ENCODE measurements at regions not wholly inside any gene's neighbourhood (a gene's known extent, or its start where the extent isn't known, plus 50 kb on each side); places are given as distances from the start of the nearest gene placed in this dataset.
"Not testable (repeated sequence)": the region's sequence is repeated elsewhere in the genome, so short reads cannot be mapped to it uniquely, and the experiment has no call there.

DNA sequence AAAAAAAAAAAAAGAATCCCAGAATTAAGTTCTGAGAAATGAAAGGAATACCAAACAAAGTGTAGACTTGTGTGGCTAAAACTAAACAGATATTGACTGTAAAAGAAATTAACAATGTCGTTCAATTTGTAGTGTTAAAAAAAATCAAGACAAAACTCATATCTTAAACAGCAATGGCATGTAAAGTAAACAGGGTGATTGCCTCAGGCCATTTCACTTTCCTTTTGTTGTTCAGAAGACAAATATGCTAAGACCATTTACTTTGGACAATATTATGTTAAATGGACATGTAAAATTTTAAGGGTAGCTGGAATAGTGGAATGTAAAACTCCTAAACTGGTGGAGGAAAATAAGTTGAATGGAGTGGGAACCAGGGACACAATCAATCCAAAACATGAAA is 139.1 kb downstream of the RTP4 start:
- Histone ChIP-seq H3K4me1 (ENCODE audit: insufficient read depth, insufficient read length) (no peaks in the 10 kb centered on the region), H3K27me3 (ENCODE audit: insufficient read depth, insufficient read length) (no peaks in the 10 kb centered on the region), H3K36me3 (ENCODE audit: insufficient read depth, insufficient read length, low read length) (no peaks in the 10 kb centered on the region), H3K4me3 (ENCODE audit: insufficient read length, low read depth) (no peak overlapping the region), H3K9ac (ENCODE audit: insufficient read length, low read depth) (no peak overlapping the region), H3K9me3 (ENCODE audit: insufficient read depth, low read length) (peaks cover 7% of the 10 kb centered on the region)
- TF ChIP-seq YY1 (IDR thresholded peaks at IDR 0.05; ENCODE audit: insufficient read depth, insufficient read length) (no peak), ZNF274 (IDR thresholded peaks at IDR 0.05; ENCODE audit: low read depth, low read length) (no peak), SUZ12 (IDR thresholded peaks at IDR 0.05; ENCODE audit: extremely low read depth, insufficient read depth, insufficient read length) (no peak)
- DNase-seq (ENCODE audit: low read depth, low spot score): no peak

GRCh38 chr3:187504435-187504834 is 136.2 kb downstream of the RTP4 start:
- Histone ChIP-seq H3K9me3 (ENCODE audit: insufficient read depth, low read length) (no peaks in the 10 kb centered on the region), H3K36me3 (ENCODE audit: insufficient read depth, insufficient read length, low read length) (no peaks in the 10 kb centered on the region), H3K27me3 (ENCODE audit: insufficient read depth, insufficient read length) (no peaks in the 10 kb centered on the region), H3K4me3 (ENCODE audit: insufficient read length, low read depth) (no peak overlapping the region), H3K9ac (ENCODE audit: insufficient read length, low read depth) (no peak overlapping the region), H3K4me1 (ENCODE audit: insufficient read depth, insufficient read length) (no peaks in the 10 kb centered on the region)
- TF ChIP-seq ZNF274 (IDR thresholded peaks at IDR 0.05; ENCODE audit: low read depth, low read length) (no peak), YY1 (IDR thresholded peaks at IDR 0.05; ENCODE audit: insufficient read depth, insufficient read length) (no peak)
- no peak for DNase-seq (ENCODE audit: low read depth, low spot score)

DNA sequence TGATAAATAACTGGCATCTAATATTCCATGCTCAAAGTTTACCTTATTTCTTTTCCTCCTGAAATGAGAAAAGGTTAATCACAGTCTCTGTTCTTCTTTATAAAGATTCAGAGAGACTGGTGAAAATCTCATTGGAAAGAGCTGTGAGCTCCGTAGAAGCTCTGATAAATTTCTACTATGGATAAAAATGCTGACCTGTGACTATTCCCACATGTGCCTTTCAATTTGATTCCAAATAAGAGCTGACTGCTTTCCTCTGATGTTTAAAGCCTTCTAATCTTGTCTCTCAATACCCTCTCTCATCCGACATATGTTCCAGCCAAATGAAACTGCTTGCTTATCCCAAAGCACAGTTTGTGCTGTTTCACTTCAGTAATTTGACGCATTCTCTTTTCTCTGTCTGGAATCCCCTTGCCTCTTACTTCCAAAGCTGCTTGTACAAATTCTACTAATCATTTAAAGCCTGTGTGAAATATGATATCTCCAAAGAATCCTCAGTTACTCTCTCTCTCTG is 130.1 kb downstream of the RTP4 start:
- Histone ChIP-seq H3K4me3 (ENCODE audit: insufficient read length, low read depth) (no peak overlapping the region), H3K9me3 (ENCODE audit: insufficient read depth, low read length) (peaks cover 13% of the 10 kb centered on the region), H3K36me3 (ENCODE audit: insufficient read depth, insufficient read length, low read length) (no peaks in the 10 kb centered on the region), H3K9ac (ENCODE audit: insufficient read length, low read depth) (no peak overlapping the region), H3K27me3 (ENCODE audit: insufficient read depth, insufficient read length) (no peaks in the 10 kb centered on the region), H3K4me1 (ENCODE audit: insufficient read depth, insufficient read length) (no peaks in the 10 kb centered on the region)
- TF ChIP-seq SUZ12 (IDR thresholded peaks at IDR 0.05; ENCODE audit: extremely low read depth, insufficient read depth, insufficient read length) (no peak), ZNF274 (IDR thresholded peaks at IDR 0.05; ENCODE audit: low read depth, low read length) (no peak)
- DNase-seq (ENCODE audit: low read depth, low spot score): no peak

DNA sequence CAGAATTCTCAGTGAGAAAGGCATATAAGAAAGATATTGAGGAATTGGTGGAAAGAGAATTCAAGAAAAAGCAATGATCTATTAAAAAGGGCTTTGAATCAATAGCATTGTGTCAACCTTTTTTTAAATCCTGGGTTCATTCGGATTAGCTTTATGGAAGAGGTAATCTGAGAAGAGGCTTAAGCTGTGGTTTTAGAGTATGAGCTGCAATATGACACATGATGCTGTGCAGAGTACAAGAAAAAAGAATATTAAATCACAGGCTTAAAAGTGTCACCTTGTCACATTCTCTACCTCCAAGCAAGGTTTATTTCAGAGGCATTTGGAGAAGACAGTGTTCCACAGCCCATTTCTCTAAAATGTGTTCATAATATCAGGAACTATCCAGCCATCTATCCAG is 128.9 kb downstream of the RTP4 start:
- Histone ChIP-seq H3K4me3 (ENCODE audit: insufficient read length, low read depth) (no peak overlapping the region), H3K4me1 (ENCODE audit: insufficient read depth, insufficient read length) (no peaks in the 10 kb centered on the region)
- no peak for TF ChIP-seq SUZ12 (IDR thresholded peaks at IDR 0.05; ENCODE audit: extremely low read depth, insufficient read depth, insufficient read length)
- no peak for TF ChIP-seq ZNF274 (IDR thresholded peaks at IDR 0.05; ENCODE audit: low read depth, low read length)
- TF ChIP-seq YY1 (IDR thresholded peaks at IDR 0.05; ENCODE audit: insufficient read depth, insufficient read length): no peak

DNA sequence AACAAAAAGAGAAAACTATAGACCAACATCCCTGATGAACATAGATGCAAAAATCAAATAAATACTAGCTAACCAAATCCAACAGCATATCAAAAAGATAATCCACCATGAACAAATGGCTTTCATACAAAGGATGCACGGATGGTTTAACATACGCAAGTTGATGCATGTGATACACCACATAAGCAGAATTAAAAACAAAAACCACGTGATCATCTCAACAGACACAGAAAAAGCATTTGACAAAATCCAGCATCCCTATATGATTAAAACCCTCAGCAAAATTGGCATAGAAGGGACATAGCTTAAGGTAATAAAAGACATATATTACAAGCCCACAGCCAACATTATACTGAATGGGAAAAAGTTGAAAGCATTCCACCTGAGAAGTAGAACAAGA is 125.9 kb downstream of the RTP4 start:
- not testable (repeated sequence) for H3K27me3 ChIP-seq (ENCODE audit: insufficient read depth, insufficient read length); H3K4me3 ChIP-seq (ENCODE audit: insufficient read length, low read depth); DNase-seq (ENCODE audit: low read depth, low spot score); H3K36me3 ChIP-seq (ENCODE audit: insufficient read depth, insufficient read length, low read length); H3K9ac ChIP-seq (ENCODE audit: insufficient read length, low read depth); H3K4me1 ChIP-seq (ENCODE audit: insufficient read depth, insufficient read length)
- H3K9me3 ChIP-seq (ENCODE audit: insufficient read depth, low read length): peaks cover 34% of the 10 kb centered on the region

More for the DNA sequence above, 128.9 kb downstream of the RTP4 start:
- H3K9ac ChIP-seq (ENCODE audit: insufficient read length, low read depth): no peak overlapping the region
- no peaks in the 10 kb centered on the region for H3K36me3 ChIP-seq (ENCODE audit: insufficient read depth, insufficient read length, low read length)
- H3K9me3 ChIP-seq (ENCODE audit: insufficient read depth, low read length): peaks cover 17% of the 10 kb centered on the region
- no peak for DNase-seq (ENCODE audit: low read depth, low spot score)
- no peaks in the 10 kb centered on the region for H3K27me3 ChIP-seq (ENCODE audit: insufficient read depth, insufficient read length)

- no peaks in the 10 kb centered on the region for H3K4me1 ChIP-seq (ENCODE audit: insufficient read depth, insufficient read length)
- H3K27me3 ChIP-seq (ENCODE audit: insufficient read depth, insufficient read length): no peaks in the 10 kb centered on the region
- peaks cover 37% of the 10 kb centered on the region for H3K9me3 ChIP-seq (ENCODE audit: insufficient read depth, low read length)
- H3K36me3 ChIP-seq (ENCODE audit: insufficient read depth, insufficient read length, low read length): no peaks in the 10 kb centered on the region
- no peak overlapping the region for H3K9ac ChIP-seq (ENCODE audit: insufficient read length, low read depth)
- DNase-seq (ENCODE audit: low read depth, low spot score): no peak
- no peak overlapping the region for H3K4me3 ChIP-seq (ENCODE audit: insufficient read length, low read depth)
- TF ChIP-seq YY1 (IDR thresholded peaks at IDR 0.05; ENCODE audit: insufficient read depth, insufficient read length): no peak
- no peak for TF ChIP-seq SUZ12 (IDR thresholded peaks at IDR 0.05; ENCODE audit: extremely low read depth, insufficient read depth, insufficient read length)
- no peak for TF ChIP-seq ZNF274 (IDR thresholded peaks at IDR 0.05; ENCODE audit: low read depth, low read length)
Measured at GRCh38 chr3:187491371-187491770, 123.2 kb downstream of the RTP4 start.

DNA sequence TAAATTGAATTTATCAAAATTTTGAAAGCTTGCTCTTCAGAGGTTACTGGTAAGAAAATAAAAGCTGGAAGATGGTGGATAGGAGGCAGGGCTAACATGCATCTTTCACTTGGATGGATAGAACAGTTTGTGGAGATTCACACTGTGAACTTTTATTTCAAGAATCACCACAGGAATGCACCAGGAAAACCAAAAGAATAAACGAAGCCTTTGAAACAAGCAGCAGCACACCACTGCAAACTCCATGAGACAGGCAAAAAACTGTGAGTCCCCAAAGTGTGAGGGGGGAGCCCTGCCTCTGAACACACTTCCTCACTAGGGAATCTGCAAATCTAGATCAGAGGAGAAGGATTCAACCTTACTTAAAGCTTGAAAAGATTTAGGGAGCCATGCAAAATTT is 122.2 kb downstream of the RTP4 start:
- Histone ChIP-seq H3K27me3 (ENCODE audit: insufficient read depth, insufficient read length) (no peaks in the 10 kb centered on the region), H3K9ac (ENCODE audit: insufficient read length, low read depth) (no peak overlapping the region), H3K4me3 (ENCODE audit: insufficient read length, low read depth) (no peak overlapping the region), H3K4me1 (ENCODE audit: insufficient read depth, insufficient read length) (no peaks in the 10 kb centered on the region), H3K36me3 (ENCODE audit: insufficient read depth, insufficient read length, low read length) (no peaks in the 10 kb centered on the region), H3K9me3 (ENCODE audit: insufficient read depth, low read length) (peaks cover 33% of the 10 kb centered on the region)
- no peak for DNase-seq (ENCODE audit: low read depth, low spot score)
- no peak for TF ChIP-seq YY1 (IDR thresholded peaks at IDR 0.05; ENCODE audit: insufficient read depth, insufficient read length)
- no peak for TF ChIP-seq SUZ12 (IDR thresholded peaks at IDR 0.05; ENCODE audit: extremely low read depth, insufficient read depth, insufficient read length)
- TF ChIP-seq ZNF274 (IDR thresholded peaks at IDR 0.05; ENCODE audit: low read depth, low read length): no peak

Data from NT2/D1 (cell line).